AG04450 (cell line): ENCODE measurements at regions not wholly inside any gene's neighbourhood (a gene's known extent, or its start where the extent isn't known, plus 50 kb on each side); places are given as distances from the start of the nearest gene placed in this dataset.

Experiments
- CTCF ChIA-PET: fragments of 300-600, 350-600 bp; formaldehyde crosslinking; extraction: SDS; loops from one replicate; lab custom pipeline; 2022; ENCODE audit warnings: antibody characterized with exemption, inconsistent platforms; lab: Charles Lee
- POLR2A ChIA-PET: fragments of 350-600 bp; formaldehyde crosslinking; extraction: SDS; loops from one replicate; lab custom pipeline; 2021; ENCODE audit warnings: antibody characterized with exemption, inconsistent platforms; lab: Yijun Ruan, JAX
- DNase-seq: peaks from one replicate; pipeline ENCODE4 v3.0.0-alpha.2; 2011; ENCODE audit warnings: low read depth, low spot score
- H3K27ac ChIP-seq: one replicate; pipeline ENCODE4 v1.5.1; 2012; ENCODE audit warnings: low read depth, low read length, control low read depth
- H3K27me3 ChIP-seq: one replicate; pipeline ENCODE4 v1.6.0; 2012; ENCODE audit warnings: low read length; ENCODE audit not compliant: control insufficient read depth, insufficient read depth
- H3K4me3 ChIP-seq: 2 replicates; pipeline ENCODE4 v1.5.1; 2011; ENCODE audit warnings: mild to moderate bottlenecking, low read depth, low read length, control low read depth
- H3K9me3 ChIP-seq: 2 replicates; pipeline ENCODE4 v1.5.1; 2012; ENCODE audit warnings: low read length; ENCODE audit not compliant: control insufficient read depth, insufficient read depth
- TF ChIP-seq, protein P1 (sequence below): IDR thresholded peaks from 2 replicates; pipeline ENCODE4 v1.5.1; 2011; ENCODE audit warnings: low read depth, low read length, control low read depth, inconsistent platforms

DNA sequence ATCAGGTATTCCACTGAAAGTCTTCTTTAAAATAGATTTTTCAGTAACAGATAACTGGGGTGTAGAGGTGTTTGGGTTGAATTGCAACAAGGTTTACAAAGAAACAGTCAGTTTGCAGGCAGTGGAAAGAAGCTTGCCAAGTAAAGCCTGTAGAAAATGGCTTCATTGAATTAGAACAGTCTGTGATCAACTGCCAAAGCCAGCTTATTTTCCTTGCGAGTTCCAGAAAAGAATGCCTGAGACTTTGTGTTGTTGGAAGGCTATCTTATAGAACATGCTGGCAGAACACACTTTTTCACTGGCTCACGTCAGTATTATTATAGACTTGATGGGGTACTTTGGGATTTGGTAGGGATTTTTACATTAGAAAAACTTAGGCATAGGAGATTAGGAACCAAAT lies 601.0 kb downstream of the XIRP2 start:
- TF ChIP-seq, protein P1, sequence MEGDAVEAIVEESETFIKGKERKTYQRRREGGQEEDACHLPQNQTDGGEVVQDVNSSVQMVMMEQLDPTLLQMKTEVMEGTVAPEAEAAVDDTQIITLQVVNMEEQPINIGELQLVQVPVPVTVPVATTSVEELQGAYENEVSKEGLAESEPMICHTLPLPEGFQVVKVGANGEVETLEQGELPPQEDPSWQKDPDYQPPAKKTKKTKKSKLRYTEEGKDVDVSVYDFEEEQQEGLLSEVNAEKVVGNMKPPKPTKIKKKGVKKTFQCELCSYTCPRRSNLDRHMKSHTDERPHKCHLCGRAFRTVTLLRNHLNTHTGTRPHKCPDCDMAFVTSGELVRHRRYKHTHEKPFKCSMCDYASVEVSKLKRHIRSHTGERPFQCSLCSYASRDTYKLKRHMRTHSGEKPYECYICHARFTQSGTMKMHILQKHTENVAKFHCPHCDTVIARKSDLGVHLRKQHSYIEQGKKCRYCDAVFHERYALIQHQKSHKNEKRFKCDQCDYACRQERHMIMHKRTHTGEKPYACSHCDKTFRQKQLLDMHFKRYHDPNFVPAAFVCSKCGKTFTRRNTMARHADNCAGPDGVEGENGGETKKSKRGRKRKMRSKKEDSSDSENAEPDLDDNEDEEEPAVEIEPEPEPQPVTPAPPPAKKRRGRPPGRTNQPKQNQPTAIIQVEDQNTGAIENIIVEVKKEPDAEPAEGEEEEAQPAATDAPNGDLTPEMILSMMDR, result no peak
- no peak for DNase-seq
- Histone ChIP-seq H3K27ac (no peak overlapping the region), H3K9me3 (no peaks in the 10 kb centered on the region), H3K27me3 (no peaks in the 10 kb centered on the region), H3K4me3 (no peak overlapping the region)
- ChIA-PET POLR2A (no interaction called here), CTCF (no interaction called here)

DNA sequence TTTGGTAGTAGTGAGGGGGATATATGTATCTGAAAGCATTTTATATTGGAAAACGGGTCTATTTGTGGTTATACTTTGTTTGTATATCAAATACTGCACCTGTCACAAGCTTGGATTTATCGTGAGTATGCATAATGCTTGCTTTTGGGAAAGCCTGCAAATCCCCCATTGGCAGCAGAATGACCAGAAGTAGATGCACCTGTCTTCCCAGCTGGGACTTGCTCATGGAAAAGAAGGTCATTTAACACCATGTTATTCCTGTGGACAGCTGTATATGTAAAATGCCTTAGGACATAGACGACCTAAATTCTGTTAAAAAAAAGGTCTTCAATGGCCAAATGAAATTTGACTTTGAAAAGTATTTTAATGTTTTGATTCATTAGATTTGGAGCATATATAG lies 599.4 kb downstream of the XIRP2 start:
- TF ChIP-seq, protein P1, result no peak
- Histone ChIP-seq H3K27ac (no peak overlapping the region), H3K9me3 (no peaks in the 10 kb centered on the region), H3K4me3 (no peak overlapping the region), H3K27me3 (no peaks in the 10 kb centered on the region)
- no peak for DNase-seq
- CTCF ChIA-PET, result no interaction called here
- POLR2A ChIA-PET, result no interaction called here

DNA sequence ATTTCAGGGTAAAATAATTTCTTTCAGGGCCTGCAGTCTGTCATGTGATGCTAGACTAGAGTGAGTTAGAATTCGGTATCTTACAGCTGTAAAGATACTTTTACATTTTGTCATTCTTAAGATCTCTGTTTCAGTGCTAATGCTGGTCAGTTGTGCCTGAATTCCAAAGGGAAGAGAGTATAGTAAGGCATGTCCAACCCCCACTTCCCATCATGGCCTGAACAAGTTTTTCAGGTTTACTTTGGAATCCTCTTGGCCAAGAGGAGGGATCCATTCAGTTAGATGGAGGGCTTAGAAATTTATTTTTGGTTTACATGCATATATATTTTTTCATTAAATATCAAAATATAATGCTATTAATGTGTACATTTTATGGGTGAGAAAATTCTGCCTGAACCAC lies 596.6 kb downstream of the XIRP2 start:
- Histone ChIP-seq H3K27me3 (no peaks in the 10 kb centered on the region), H3K4me3 (no peak overlapping the region), H3K27ac (no peak overlapping the region), H3K9me3 (no peaks in the 10 kb centered on the region)
- DNase-seq, result no peak
- TF ChIP-seq, protein P1, result no peak
- CTCF ChIA-PET, result no interaction called here
- POLR2A ChIA-PET, result no interaction called here

DNA sequence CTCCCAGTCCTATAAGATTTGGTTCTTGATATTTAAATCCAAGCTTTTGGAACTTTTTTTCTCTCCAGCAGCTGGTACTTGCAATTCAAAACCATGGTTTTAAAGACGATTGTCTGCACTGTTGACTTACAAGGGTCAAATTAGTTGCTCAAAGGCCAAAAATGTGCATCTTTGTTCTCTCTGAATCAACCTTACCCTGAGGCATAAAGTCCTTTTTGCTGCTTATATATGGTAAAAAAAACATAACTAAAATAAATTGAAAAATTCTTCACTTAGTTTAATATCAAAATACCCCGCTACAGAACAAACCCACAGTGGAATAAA lies 592.7 kb downstream of the XIRP2 start:
- DNase-seq, result no peak
- ChIA-PET CTCF (no interaction called here), POLR2A (no interaction called here)
- Histone ChIP-seq H3K27me3 (no peaks in the 10 kb centered on the region), H3K9me3 (no peaks in the 10 kb centered on the region), H3K27ac (no peak overlapping the region), H3K4me3 (no peak overlapping the region)
- TF ChIP-seq, protein P1, result no peak

DNA sequence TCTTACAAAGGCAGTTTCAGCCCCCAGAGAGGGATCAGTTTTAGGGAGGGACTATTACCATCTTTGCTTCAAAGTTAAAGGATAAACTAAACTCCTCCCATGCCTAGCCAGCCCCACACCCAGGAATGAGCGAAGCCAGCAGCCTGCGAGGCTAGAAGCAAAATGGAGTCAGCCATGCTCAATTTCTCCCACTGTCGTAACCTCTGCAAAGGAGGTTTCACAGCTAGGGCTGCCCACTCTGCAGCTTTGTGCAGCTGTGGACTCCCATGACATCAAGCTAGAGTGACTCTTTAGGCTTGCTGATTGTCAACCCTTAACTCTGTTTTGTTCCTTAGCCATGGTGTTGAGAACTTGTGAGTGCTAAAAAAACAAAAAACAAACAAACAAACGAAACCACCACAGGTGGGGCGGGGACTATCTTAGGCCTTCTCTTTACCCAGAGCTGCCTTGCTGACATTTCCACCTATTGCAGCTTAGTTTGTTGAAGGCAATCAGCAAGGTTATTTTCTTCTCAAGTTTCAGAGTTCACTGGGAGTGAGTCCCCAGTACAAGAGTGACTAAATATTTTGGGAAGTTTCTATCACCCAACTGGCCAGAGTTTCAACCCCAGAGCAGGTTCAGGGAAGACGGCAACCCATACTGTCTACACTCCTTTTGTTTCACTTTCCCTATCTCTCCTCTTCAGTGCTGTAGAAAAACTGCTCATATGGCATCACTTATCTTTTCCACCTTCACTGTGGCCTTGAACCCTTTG lies 592.1 kb downstream of the XIRP2 start:
- ChIA-PET POLR2A (no interaction called here), CTCF (no interaction called here)
- Histone ChIP-seq H3K4me3 (no peak overlapping the region), H3K27ac (no peak overlapping the region), H3K27me3 (no peaks in the 10 kb centered on the region), H3K9me3 (no peaks in the 10 kb centered on the region)
- no peak for DNase-seq
- TF ChIP-seq, protein P1, result no peak
